SK-N-MC (cell line): ENCODE measurements at regions not wholly inside any gene's neighbourhood (a gene's known extent, or its start where the extent isn't known, plus 50 kb on each side); places are given as distances from the start of the nearest gene placed in this dataset.

Experiments used
- EZH2 ChIP-seq: fragments of 200-600 bp; sonication (generic); IDR thresholded peaks from one replicate; pipeline ENCODE4 v1.6.1; 2017; ENCODE audit warnings: antibody characterized with exemption
- FOXP2 ChIP-seq: optimal IDR thresholded peaks from 2 replicates; pipeline ENCODE3; 2011; ENCODE audit warnings: mild to moderate bottlenecking, moderate library complexity; ENCODE audit not compliant: insufficient read depth; ENCODE audit errors: extremely low read length, control extremely low read depth
- POLR2AphosphoS5 ChIP-seq: IDR thresholded peaks from 2 replicates; pipeline ENCODE4 v1.6.1; 2012; ENCODE audit warnings: mild to moderate bottlenecking, low read depth, low read length, borderline replicate concordance

DNA sequence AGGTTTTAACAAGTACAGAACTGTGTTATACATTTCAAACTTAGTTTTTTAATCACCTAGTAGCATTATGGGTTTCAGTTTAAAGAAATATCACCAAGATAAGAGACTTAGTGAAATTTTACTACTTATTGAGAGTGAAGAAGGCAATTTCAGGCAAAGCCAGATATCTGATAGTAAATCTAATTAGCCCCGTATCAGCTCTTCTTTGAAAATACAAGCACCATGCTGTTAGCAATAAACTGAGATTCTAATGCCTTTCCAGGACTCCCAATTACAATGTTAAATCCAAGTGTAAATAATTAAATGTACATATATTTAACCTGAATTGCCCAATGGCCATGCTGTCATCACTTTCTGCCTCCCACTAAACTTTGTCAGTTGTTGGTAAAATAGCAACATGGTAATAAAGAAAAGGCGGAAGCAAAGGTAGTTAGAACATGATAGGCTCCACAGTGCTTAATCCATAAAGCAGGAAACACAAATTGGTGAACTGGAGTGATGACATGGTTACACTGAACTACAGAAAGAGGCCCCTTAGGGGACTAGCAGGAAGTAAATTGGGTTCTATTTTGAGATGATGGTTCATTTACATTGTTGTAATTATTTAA, 646.1 kb downstream of the C12orf50 start:
- TF ChIP-seq POLR2AphosphoS5 (peak; percentile 40; the same call in 1 of the 2 replicates), EZH2 (no peak), FOXP2 (peak; percentile 9)
